ENCODE measurements at regions not wholly inside any gene's neighbourhood (a gene's known extent, or its start where the extent isn't known, plus 50 kb on each side); places are given as distances from the start of the nearest gene placed in this dataset.

DNA sequence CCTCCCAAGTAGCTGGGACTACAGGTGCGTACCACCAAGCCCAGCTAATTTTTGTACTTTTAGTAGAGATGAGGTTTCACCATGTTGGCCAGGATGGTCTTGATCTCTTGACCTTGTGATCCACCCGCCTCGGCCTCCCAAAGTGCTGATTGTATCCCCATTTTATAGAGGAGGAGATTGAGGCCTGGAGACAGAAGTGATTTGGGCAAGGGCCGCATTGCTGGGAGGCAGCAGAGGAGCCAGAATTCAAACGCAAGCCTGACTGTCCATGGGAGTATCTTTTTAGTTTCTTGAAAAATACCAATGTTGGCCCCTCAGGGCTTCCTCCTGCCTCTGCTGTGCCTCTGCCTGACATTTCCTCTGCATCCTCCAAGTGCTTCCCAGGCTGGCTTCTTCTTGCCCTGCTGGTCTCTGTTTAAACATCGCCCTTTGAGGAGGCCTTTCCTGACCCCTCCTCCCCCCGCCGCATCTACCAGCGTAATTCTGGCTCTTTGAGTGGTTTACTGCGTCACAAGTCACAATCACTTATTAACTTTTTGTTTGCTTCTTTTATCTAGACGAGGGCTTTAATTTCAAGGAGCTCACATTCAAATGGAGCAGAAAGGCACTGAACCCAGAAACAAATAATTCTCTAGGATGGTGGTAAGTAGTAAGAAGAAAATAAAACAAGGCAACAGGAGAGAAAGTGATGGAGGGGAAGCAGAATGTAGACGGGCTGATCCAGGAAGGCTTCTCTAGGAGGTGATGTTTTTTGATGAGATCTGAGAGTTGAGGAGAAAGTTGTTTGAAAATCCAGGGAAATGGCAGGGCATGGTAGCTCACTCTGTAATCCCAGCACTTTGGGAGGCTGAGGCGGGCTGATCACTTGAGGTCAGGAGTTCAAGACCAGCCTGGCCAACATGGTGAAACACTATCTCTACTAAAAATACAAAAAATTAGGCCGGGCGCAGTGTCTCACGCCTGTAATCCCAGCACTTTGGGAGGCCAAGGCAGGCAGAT is 91.0 kb upstream of the MED13L start:
- CTCF ChIA-PET = interaction anchor here (0.6 kb wide), 1 partner anchor 267 kb away, joined by 3 read pairs; no protein-coding TSS in a partner anchor
- no peak overlapping the region for H3K27ac ChIP-seq
- POLR2A ChIA-PET (ENCODE audit: low non-redundant PET) = no interaction called here
- TF ChIP-seq, protein P1, sequence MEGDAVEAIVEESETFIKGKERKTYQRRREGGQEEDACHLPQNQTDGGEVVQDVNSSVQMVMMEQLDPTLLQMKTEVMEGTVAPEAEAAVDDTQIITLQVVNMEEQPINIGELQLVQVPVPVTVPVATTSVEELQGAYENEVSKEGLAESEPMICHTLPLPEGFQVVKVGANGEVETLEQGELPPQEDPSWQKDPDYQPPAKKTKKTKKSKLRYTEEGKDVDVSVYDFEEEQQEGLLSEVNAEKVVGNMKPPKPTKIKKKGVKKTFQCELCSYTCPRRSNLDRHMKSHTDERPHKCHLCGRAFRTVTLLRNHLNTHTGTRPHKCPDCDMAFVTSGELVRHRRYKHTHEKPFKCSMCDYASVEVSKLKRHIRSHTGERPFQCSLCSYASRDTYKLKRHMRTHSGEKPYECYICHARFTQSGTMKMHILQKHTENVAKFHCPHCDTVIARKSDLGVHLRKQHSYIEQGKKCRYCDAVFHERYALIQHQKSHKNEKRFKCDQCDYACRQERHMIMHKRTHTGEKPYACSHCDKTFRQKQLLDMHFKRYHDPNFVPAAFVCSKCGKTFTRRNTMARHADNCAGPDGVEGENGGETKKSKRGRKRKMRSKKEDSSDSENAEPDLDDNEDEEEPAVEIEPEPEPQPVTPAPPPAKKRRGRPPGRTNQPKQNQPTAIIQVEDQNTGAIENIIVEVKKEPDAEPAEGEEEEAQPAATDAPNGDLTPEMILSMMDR (conservative IDR thresholded peaks at IDR 0.05; ENCODE audit: low read depth) = no peak
- DNase-seq (ENCODE audit: low spot score) = no peak

DNA sequence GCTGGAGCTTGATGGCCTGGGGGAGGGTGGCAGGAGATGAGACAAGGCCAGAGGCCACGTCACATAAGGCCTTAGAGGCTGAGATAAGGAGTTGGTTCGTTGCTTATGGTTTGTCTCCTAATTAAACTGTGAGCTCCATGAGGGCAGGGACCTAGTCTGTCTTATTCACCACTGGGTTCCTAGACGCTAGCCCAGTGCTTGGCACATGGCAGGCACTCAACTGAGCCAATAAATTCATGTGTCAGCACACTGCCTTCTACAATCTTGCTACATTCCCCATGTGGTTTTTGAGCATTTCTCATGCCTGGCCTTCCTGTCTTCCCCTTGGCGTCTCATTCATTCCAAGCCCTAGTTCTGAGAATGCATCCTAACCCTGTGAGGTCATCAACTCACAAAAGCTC is 92.5 kb upstream of the MED13L start:
- POLR2A ChIA-PET (ENCODE audit: low non-redundant PET) = no interaction called here
- TF ChIP-seq, protein P1 (conservative IDR thresholded peaks at IDR 0.05; ENCODE audit: low read depth) = no peak
- H3K27ac ChIP-seq = no peak overlapping the region
- no peak for DNase-seq (ENCODE audit: low spot score)
- CTCF ChIA-PET = interaction anchor here (0.7 kb wide), 1 partner anchor 622 kb away, joined by 5 read pairs; no protein-coding TSS in a partner anchor

- DNase-seq (ENCODE audit: low spot score) = no peak
- CTCF ChIA-PET = no interaction called here
- no peak overlapping the region for H3K27ac ChIP-seq
- TF ChIP-seq, protein P1 (conservative IDR thresholded peaks at IDR 0.05; ENCODE audit: low read depth) = no peak
- POLR2A ChIA-PET (ENCODE audit: low non-redundant PET) = no interaction called here
Measured at GRCh38 chr12:116370886-116371580, 93.5 kb upstream of the MED13L start.

DNA sequence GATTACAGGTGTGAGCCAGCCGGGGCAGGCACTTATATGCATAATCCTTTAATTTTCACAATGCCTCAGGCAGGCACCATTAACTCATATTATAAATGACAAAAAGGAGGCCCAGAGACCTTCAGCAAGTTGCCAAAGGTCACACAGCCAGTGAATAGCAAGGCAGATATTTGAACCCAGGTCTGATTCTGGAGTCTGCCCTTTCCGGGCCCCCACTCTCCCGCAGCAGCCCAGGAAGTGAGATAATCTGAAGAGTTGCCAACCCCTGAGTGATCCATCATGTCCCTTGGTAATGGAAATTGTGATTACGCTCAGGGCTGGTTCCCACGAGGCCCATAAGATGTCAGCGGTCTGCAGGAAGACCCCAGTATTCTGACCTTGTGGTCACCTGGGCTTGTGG is 95.3 kb upstream of the MED13L start:
- TF ChIP-seq, protein P1 (conservative IDR thresholded peaks at IDR 0.05; ENCODE audit: low read depth) = no peak
- ChIA-PET CTCF (no interaction called here), POLR2A (ENCODE audit: low non-redundant PET) (no interaction called here)
- no peak overlapping the region; the same call in 1 of the 2 replicates for H3K27ac ChIP-seq
- DNase-seq (ENCODE audit: low spot score) = no peak

DNA sequence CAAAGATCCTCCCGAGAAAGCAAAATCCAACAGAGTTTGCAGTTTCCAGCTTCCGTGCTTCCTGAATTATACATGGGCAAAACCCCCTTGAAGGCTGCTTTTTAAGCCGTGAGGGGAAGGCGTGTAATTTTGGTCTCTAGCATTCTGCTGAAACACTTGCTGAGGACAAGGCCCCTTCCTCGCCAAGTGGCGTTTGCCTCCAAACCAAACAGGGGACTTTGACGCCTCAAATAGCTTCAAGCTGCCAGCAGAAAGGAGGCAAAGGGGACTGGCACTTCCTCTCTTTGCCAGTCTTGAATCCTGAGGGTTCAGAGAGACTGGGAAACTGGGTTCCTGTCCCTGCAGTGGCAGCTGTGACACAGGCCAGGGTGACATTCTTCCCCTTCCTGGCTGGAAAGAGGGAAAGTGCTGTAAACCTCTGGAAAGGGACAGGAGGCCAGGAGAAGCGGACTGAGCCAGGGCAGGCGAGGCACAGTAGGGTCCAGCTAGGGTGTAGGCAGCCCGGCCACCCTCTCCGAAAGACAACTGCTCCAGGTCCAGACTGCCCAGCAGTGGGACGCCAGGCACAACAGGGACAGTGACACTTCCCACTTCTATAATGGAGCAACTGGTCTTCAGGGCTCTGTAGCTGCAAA is 96.2 kb upstream of the MED13L start:
- H3K27ac ChIP-seq = peak overlapping the region; percentile 5; the same call in 1 of the 2 replicates
- POLR2A ChIA-PET (ENCODE audit: low non-redundant PET) = no interaction called here
- CTCF ChIA-PET = interaction anchor here (0.8 kb wide), 1 partner anchor 82 kb away, joined by 4 read pairs; no protein-coding TSS in a partner anchor
- TF ChIP-seq, protein P1 (conservative IDR thresholded peaks at IDR 0.05; ENCODE audit: low read depth) = no peak
- DNase-seq (ENCODE audit: low spot score) = no peak

DNA sequence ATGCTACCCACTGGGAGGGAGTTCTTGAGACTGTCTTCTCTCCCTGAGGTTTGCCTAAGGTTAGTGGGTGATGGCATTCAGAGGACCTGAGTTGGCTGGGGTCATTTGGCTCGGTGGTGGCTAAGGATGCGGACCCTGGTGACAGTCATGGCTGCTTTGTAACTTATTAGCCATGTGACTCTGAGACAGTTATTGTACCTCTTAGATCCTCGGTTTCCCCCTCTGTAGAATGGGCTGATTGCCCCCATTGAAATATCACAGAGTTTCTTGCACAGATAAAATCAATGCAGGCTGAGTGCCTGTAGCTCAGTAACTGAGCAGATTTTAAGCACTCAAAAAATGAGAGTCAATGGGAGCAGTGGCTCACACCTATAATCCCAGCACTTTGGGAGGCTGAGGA is 96.7 kb upstream of the MED13L start:
- CTCF ChIA-PET = interaction anchor here (0.8 kb wide), 1 partner anchor 83 kb away, joined by 4 read pairs; no protein-coding TSS in a partner anchor
- no peak overlapping the region; the same call in 1 of the 2 replicates for H3K27ac ChIP-seq
- TF ChIP-seq, protein P1 (conservative IDR thresholded peaks at IDR 0.05; ENCODE audit: low read depth) = no peak
- no peak for DNase-seq (ENCODE audit: low spot score)
- POLR2A ChIA-PET (ENCODE audit: low non-redundant PET) = no interaction called here
